ENCODE measurements at regions not wholly inside any gene's neighbourhood (a gene's known extent, or its start where the extent isn't known, plus 50 kb on each side); places are given as distances from the start of the nearest gene placed in this dataset.

DNA sequence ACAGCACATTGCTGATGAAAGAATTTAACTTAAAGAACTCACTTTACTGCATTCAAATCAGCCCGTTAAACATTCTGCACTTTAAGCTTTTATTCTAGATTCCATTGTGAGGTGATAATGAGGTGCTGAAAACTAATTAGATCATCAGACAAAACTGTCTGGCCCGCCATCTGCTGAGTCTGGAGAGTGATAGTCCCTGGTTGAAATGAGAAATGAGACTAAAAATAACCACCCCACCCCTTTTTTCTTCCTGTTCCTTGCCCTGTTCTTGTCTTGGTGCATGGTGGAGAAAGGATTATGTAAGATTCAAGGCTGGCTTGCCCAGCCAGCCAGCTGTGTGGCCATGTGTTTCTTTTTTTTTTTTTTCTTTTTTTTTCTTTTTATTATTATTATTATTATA, 277.0 kb upstream of the COBL start:
- TF ChIP-seq EZH2 (IDR thresholded peaks at IDR 0.05) (no peak), POLR2AphosphoS5 (IDR thresholded peaks at IDR 0.05; ENCODE audit: borderline replicate concordance, low read depth, low read length) (no peak), FOXP2 (optimal IDR thresholded peaks at IDR 0.05; ENCODE audit: control extremely low read depth, extremely low read length, insufficient read depth) (no peak)
